ENCODE measurements at regions not wholly inside any gene's neighbourhood (a gene's known extent, or its start where the extent isn't known, plus 50 kb on each side); places are given as distances from the start of the nearest gene placed in this dataset.
A peak's percentile ranks its signal among the peaks of the same experiment; 100 is the strongest.

GRCh38 chr1:88595355-88596002 is 88.6 kb upstream of the PKN2 start:
- TF ChIP-seq CTCF (IDR thresholded peaks at IDR 0.05) (peak in 4 of 5 experiments; percentile 19 to 34 (median 30)), POLR2A (IDR thresholded peaks at IDR 0.05) (no peak), POLR2AphosphoS5 (IDR thresholded peaks at IDR 0.05) (no peak)
